Liver (tissue), 3 donors: ENCODE measurements at regions not wholly inside any gene's neighbourhood (a gene's known extent, or its start where the extent isn't known, plus 50 kb on each side); places are given as distances from the start of the nearest gene placed in this dataset.

Experiments
- ATF3 ChIP-seq: IDR thresholded peaks from 2 replicates; pipeline ENCODE4 v1.6.1; 2016; ENCODE audit warnings: antibody characterized with exemption
- CTCF ChIP-seq: fragments of 150-350 bp; IDR thresholded peaks from 2 replicates; pipeline ENCODE4 v1.5.1; 2017; ENCODE audit warnings: improper control_type of control experiment, low read depth, low read length; ENCODE audit not compliant: missing input control
- GABPA ChIP-seq, 2 donors: IDR thresholded peaks in 1 of 2; conservative IDR thresholded peaks in 1 of 2; 2 replicates each; pipeline ENCODE4 v1.6.1; 2016; ENCODE audit warnings: antibody characterized with exemption in 2 of 2, mild to moderate bottlenecking in 1 of 2, moderate library complexity in 1 of 2
- HNF4A ChIP-seq, 2 donors: conservative IDR thresholded peaks; 2 replicates each; pipeline ENCODE4 v1.6.1; 2016; ENCODE audit warnings: antibody characterized with exemption in 2 of 2, mild to moderate bottlenecking in 2 of 2
- JUND ChIP-seq, 2 donors: IDR thresholded peaks; 2 replicates each; pipeline ENCODE4 v1.6.1; 2016; ENCODE audit warnings: antibody characterized with exemption in 2 of 2
- RAD21 ChIP-seq, 2 donors: IDR thresholded peaks; 2 replicates each; pipeline ENCODE4 v1.6.1; 2016; ENCODE audit warnings: antibody characterized with exemption in 2 of 2, mild to moderate bottlenecking in 2 of 2
- donor health status: healthy.
- donor health status: healthy.

GRCh38 chr7:91565499-91566401 lies 301.5 kb downstream of the FZD1 start:
- TF ChIP-seq CTCF = peak; percentile 1
- TF ChIP-seq GABPA (IDR thresholded peaks at IDR 0.05 in 1 of 2, conservative IDR thresholded peaks at IDR 0.05 in 1 of 2) = no peak
- TF ChIP-seq JUND (IDR thresholded peaks at IDR 0.05) = no peak
- peak; percentile 13 to 42 for TF ChIP-seq RAD21 (IDR thresholded peaks at IDR 0.05)
- TF ChIP-seq ATF3 = no peak
- peak in 1 of 2 donors; percentile 27 for TF ChIP-seq HNF4A (conservative IDR thresholded peaks at IDR 0.05)
